Activated CD4-positive, alpha-beta memory T cell treated with anti-CD3 and anti-CD28 coated beads for 36 hours (primary cell): ENCODE measurements at regions not wholly inside any gene's neighbourhood (a gene's known extent, or its start where the extent isn't known, plus 50 kb on each side); places are given as distances from the start of the nearest gene placed in this dataset.

ENCODE experiments used
- CTCF ChIA-PET: fragments of 350-600 bp; sonication (Branson Sonifier 250); formaldehyde crosslinking; loops from one replicate; lab custom pipeline; 2021; ENCODE audit warnings: antibody characterized with exemption, inconsistent platforms; lab: Charles Lee
- POLR2A ChIA-PET: fragments of 350-600 bp; sonication (Branson Sonifier 250); formaldehyde crosslinking; loops from one replicate; lab custom pipeline; 2021; ENCODE audit warnings: antibody characterized with exemption; lab: Charles Lee
- DNase-seq: peaks from one replicate; pipeline ENCODE4 v3.0.0-alpha.2; 2020
- H3K27ac Mint-ChIP-seq: one replicate; pipeline ENCODE4 v1.8.0; 2021; ENCODE audit warnings: mixed read lengths
- H3K27me3 Mint-ChIP-seq: one replicate; pipeline ENCODE4 v1.8.0; 2021; ENCODE audit warnings: mixed read lengths
- H3K36me3 Mint-ChIP-seq: one replicate; pipeline ENCODE4 v1.8.0; 2021; ENCODE audit warnings: mixed read lengths
- H3K4me1 Mint-ChIP-seq: one replicate; pipeline ENCODE4 v1.8.0; 2021; ENCODE audit warnings: low read depth, mixed read lengths
- H3K4me3 Mint-ChIP-seq: one replicate; pipeline ENCODE4 v1.8.0; 2021; ENCODE audit warnings: mild to moderate bottlenecking, mixed read lengths
- H3K9me3 Mint-ChIP-seq: one replicate; pipeline ENCODE4 v1.8.0; 2021; ENCODE audit warnings: mixed read lengths
- intact Hi-C: fragments of 100-400 bp; cut with micrococcal nuclease; formaldehyde crosslinking; loops from one replicate; pipeline ENCODE4 v1.15.1; 2023

DNA sequence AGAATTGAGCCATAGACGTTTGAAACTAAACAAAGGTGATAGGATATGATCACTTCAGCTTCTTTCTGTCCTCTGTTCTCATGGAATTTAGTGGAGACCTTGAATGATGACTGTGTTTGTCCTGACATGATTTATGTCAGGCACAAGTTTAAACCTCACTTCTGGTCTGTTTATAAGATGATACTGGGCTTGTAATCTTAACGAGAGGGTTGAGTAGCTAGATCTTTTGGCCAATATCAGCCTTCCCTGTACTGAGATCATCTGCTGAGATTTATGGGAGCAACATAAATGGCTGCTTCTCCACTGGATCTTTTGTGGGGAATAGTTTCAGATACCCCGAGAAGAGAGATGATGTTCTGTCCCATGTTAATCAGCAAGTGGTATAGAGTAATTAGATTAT, 121.8 kb upstream of the OBI1 start:
- ChIA-PET CTCF (no interaction called here), POLR2A (no interaction called here)
- H3K4me1 Mint-ChIP-seq: no peaks in the 10 kb centered on the region
- intact Hi-C loops: no loop called here
- H3K27ac Mint-ChIP-seq: no peak overlapping the region
- H3K9me3 Mint-ChIP-seq: no peaks in the 10 kb centered on the region
- H3K27me3 Mint-ChIP-seq: peaks cover 3% of the 10 kb centered on the region
- H3K36me3 Mint-ChIP-seq: no peaks in the 10 kb centered on the region
- H3K4me3 Mint-ChIP-seq: no peak overlapping the region
- DNase-seq: no peak

DNA sequence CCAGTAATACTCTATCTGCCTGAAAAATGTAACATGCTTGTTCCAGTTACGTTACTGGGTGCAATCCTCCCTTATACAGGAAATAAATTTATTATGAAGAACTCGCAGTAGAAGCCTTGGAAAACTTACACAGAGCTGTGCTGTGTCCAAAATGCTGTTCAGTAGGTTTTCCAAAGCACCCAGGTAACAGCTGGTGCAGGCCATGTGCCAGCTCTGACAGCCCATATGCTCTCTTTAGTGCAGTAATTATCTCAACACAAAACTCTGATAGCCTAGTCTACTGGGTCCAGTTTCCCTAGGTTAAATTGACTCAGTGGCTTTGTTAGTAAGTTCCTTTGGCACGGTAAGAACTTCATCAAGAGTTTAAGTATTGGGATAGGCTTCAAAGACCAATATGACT, 120.7 kb upstream of the OBI1 start:
- Mint-ChIP-seq H3K27me3 (peaks cover 3% of the 10 kb centered on the region), H3K4me3 (no peak overlapping the region), H3K36me3 (no peaks in the 10 kb centered on the region), H3K27ac (no peak overlapping the region), H3K4me1 (no peaks in the 10 kb centered on the region), H3K9me3 (no peaks in the 10 kb centered on the region)
- ChIA-PET CTCF (interaction anchor here (0.6 kb wide), 1 partner anchor 643 kb away, joined by 3 read pairs; no protein-coding TSS in a partner anchor), POLR2A (no interaction called here)
- intact Hi-C loops: no loop called here
- no peak for DNase-seq

DNA sequence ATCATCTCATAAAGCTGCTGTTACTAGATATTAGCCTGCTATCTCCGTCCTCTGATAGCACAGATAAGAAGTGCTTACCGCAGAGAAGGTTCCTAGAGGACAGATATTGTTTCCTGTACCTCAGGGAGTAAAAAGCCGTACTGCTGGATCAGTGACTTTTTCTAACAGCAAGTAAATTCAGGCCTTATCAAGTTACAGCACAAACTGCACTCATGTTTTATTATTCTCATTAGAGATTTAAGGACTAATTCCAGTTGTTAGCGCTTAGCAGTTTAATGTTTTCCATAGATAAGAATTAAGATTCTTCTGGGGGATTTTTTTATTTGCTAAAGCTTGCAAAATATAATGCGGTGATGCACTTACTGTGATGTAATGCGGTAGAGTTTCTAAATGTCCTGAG, 119.0 kb upstream of the OBI1 start:
- no peak for DNase-seq
- Mint-ChIP-seq H3K4me1 (no peaks in the 10 kb centered on the region), H3K36me3 (no peaks in the 10 kb centered on the region), H3K9me3 (no peaks in the 10 kb centered on the region), H3K27me3 (peaks cover 3% of the 10 kb centered on the region), H3K27ac (no peak overlapping the region), H3K4me3 (no peak overlapping the region)
- CTCF ChIA-PET: no interaction called here
- POLR2A ChIA-PET: no interaction called here
- intact Hi-C loops: no loop called here

DNA sequence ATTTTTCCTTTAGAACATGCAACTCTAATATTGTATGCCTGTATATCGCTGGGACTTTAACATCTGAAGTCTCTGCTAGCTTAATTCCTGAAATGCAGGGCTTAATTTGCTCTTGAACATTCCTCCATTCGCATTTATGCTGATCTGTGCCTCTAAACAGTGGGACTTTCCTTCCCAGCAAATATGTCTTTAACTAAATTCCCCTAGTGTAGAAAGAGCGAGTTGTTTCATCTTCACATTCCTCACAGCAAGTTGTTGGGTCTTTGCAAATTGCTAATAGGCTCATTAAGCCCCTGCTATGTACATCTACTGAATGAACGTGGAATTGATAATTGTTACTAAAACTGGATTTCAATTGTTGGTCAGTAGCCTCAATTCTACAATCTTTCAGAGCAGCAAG, 118.4 kb upstream of the OBI1 start:
- Mint-ChIP-seq H3K4me3 (no peak overlapping the region), H3K27me3 (peaks cover 3% of the 10 kb centered on the region), H3K27ac (no peak overlapping the region), H3K9me3 (no peaks in the 10 kb centered on the region), H3K4me1 (no peaks in the 10 kb centered on the region), H3K36me3 (no peaks in the 10 kb centered on the region)
- POLR2A ChIA-PET: no interaction called here
- CTCF ChIA-PET: no interaction called here
- DNase-seq: no peak
- intact Hi-C loops: no loop called here

DNA sequence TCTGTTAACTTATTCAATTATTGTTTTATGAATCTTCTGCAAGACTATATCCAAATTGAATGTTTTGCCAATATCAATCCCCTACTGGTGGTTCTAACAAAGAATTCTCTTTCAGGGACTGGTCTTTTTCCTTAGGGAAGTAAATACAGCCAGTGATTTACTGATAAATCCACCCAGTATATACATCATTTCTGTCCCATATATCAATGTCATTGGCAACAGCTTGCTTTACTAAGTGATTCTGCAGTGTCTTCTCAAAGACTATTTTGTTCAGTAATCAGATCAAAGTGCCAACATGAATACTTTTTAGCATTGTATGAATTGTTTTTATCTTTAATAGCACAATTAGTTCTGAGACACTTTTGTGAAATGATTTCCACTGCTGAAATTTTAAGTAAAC, 114.0 kb upstream of the OBI1 start:
- H3K27me3 Mint-ChIP-seq: peaks cover 3% of the 10 kb centered on the region
- intact Hi-C loops: no loop called here
- H3K36me3 Mint-ChIP-seq: no peaks in the 10 kb centered on the region
- no peaks in the 10 kb centered on the region for H3K9me3 Mint-ChIP-seq
- no peak overlapping the region for H3K4me3 Mint-ChIP-seq
- H3K4me1 Mint-ChIP-seq: no peaks in the 10 kb centered on the region
- CTCF ChIA-PET: interaction anchor here (0.6 kb wide), 1 partner anchor 534 kb away, joined by 3 read pairs; no protein-coding TSS in a partner anchor
- POLR2A ChIA-PET: no interaction called here
- DNase-seq: no peak
- no peak overlapping the region for H3K27ac Mint-ChIP-seq

DNA sequence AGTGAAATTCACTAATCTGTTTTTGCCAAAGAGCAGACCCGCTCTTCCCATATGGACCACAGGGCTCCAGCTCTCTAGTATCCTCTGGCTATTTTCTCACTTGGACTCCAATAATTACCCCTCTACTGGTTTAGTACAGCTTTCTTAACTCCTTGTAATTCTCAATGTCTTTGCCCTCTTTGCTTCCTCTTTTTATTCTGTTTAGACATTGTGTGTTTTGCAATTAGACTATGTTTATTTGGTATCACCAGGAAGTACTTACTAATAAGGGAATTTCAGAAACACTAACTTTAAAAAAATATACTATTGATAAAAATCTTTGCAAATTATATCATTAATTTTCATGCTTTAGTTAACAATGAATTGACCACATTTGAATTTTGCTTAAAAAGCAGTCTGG, 111.6 kb upstream of the OBI1 start:
- no peaks in the 10 kb centered on the region for H3K4me1 Mint-ChIP-seq
- POLR2A ChIA-PET: no interaction called here
- H3K27ac Mint-ChIP-seq: no peak overlapping the region
- H3K36me3 Mint-ChIP-seq: no peaks in the 10 kb centered on the region
- H3K4me3 Mint-ChIP-seq: no peak overlapping the region
- no peaks in the 10 kb centered on the region for H3K27me3 Mint-ChIP-seq
- CTCF ChIA-PET: no interaction called here
- H3K9me3 Mint-ChIP-seq: no peaks in the 10 kb centered on the region
- intact Hi-C loops: no loop called here
- DNase-seq: no peak

DNA sequence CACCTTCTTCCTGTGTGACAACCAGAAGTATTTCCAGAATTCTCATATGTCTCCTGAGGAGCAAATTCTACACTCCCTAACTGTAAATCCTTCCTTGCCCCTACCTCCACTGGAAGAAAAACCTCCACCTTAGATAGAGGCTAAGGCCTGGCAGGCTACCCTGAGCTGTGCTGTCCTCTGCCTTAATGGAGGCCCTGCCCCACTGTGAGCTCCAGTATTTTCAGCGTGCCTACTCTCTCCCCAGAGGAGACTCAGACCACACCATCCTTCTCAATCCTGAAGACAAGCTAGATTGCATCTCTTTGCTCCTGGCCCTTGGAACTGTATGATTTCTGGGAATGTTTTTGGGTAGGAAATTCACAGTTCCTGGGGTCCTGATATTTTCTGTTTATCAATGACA, 110.0 kb upstream of the OBI1 start:
- Mint-ChIP-seq H3K36me3 (no peaks in the 10 kb centered on the region), H3K4me3 (no peak overlapping the region), H3K27me3 (no peaks in the 10 kb centered on the region), H3K4me1 (no peaks in the 10 kb centered on the region), H3K27ac (no peak overlapping the region), H3K9me3 (no peaks in the 10 kb centered on the region)
- CTCF ChIA-PET: no interaction called here
- POLR2A ChIA-PET: no interaction called here
- intact Hi-C loops: no loop called here
- no peak for DNase-seq

DNA sequence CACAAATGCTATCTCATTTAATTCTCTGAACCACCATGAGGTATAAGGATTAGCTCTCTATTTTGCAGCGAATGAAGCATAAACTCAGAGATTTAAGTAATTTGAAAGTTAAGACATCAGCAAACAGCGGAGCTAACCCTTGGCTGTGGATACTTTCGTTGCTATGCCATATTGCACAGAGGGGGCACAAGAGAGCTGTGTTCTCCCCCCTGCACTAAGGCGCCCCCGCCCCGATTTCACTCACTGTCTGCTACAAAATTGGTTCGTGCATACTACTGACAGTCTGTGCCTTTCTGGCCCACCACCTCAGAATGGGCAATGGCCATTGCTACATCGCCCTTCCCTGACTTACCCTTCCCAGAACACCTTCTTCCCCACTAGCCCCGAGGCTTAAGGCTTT, 105.7 kb upstream of the OBI1 start:
- intact Hi-C loops: no loop called here
- H3K36me3 Mint-ChIP-seq: no peaks in the 10 kb centered on the region
- POLR2A ChIA-PET: no interaction called here
- no peak overlapping the region for H3K4me3 Mint-ChIP-seq
- CTCF ChIA-PET: no interaction called here
- H3K9me3 Mint-ChIP-seq: no peaks in the 10 kb centered on the region
- H3K27me3 Mint-ChIP-seq: no peaks in the 10 kb centered on the region
- H3K27ac Mint-ChIP-seq: no peak overlapping the region
- no peak for DNase-seq
- no peaks in the 10 kb centered on the region for H3K4me1 Mint-ChIP-seq

DNA sequence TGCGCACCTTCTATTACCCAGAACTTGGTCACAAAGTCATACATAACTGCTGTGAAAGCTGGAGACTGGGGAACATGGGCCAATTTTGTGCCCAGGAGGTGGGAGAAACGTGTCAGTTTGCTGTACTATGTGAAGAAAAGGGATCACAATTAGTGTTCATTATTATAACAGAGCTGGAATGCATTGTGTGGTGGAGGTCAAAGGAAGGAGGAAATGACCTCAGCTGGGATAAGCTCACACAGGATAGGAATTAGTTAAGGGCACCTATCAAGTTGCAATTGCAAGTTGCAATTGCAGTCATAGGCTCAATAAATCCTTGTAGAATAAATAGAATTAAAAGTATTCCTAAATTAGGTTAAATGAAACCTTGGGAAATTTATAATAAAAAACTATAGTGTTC, 103.9 kb upstream of the OBI1 start:
- H3K27me3 Mint-ChIP-seq: peaks cover 2% of the 10 kb centered on the region
- H3K9me3 Mint-ChIP-seq: no peaks in the 10 kb centered on the region
- H3K4me3 Mint-ChIP-seq: no peak overlapping the region
- ChIA-PET POLR2A (no interaction called here), CTCF (no interaction called here)
- DNase-seq: no peak
- no peaks in the 10 kb centered on the region for H3K4me1 Mint-ChIP-seq
- H3K27ac Mint-ChIP-seq: no peak overlapping the region
- intact Hi-C loops: no loop called here
- no peaks in the 10 kb centered on the region for H3K36me3 Mint-ChIP-seq

DNA sequence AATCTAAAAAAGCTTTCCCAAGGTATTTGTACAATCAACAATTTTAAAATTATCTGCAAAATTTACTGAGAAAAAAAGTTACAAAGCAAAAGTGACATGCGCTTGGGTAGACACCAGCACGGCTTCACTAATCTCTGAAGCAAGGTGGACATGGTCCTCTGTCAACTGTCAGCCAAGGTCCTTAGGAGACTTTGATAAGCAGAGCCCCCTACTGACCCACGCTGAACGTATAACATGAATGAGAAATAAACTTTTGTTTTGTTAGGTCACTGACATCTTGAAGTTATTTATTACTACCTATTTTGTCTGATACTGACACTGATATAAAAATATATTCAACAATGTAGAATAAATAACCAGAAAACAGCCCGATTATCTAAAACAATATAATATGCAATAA, 100.7 kb upstream of the OBI1 start:
- Mint-ChIP-seq H3K27ac (no peak overlapping the region), H3K36me3 (no peaks in the 10 kb centered on the region), H3K27me3 (peaks cover 3% of the 10 kb centered on the region), H3K9me3 (no peaks in the 10 kb centered on the region), H3K4me1 (no peaks in the 10 kb centered on the region), H3K4me3 (no peak overlapping the region)
- no peak for DNase-seq
- intact Hi-C loops: no loop called here
- ChIA-PET POLR2A (no interaction called here), CTCF (no interaction called here)

DNA sequence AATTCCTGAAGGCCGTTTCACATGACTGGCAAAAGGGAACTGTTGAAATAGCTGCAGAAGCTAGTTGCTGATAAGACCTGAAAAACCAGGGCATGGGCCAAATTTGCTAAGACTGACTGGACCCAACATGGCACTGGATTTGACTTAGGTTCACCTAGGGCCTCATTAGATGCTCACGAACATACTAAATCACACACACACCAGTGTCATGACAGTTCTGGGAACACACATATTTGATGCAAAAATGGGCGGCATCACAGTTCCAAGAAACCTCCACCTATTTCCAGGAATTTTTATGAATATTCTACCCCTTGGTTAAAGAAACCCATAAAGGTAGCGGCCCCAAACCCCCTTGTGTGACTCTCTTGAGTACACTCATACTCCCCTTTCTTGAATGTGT, 99.6 kb upstream of the OBI1 start:
- no peak for DNase-seq
- Mint-ChIP-seq H3K4me3 (no peak overlapping the region), H3K4me1 (no peaks in the 10 kb centered on the region), H3K27ac (no peak overlapping the region), H3K27me3 (peaks cover 6% of the 10 kb centered on the region), H3K36me3 (no peaks in the 10 kb centered on the region), H3K9me3 (no peaks in the 10 kb centered on the region)
- intact Hi-C loops: no loop called here
- ChIA-PET CTCF (no interaction called here), POLR2A (no interaction called here)

DNA sequence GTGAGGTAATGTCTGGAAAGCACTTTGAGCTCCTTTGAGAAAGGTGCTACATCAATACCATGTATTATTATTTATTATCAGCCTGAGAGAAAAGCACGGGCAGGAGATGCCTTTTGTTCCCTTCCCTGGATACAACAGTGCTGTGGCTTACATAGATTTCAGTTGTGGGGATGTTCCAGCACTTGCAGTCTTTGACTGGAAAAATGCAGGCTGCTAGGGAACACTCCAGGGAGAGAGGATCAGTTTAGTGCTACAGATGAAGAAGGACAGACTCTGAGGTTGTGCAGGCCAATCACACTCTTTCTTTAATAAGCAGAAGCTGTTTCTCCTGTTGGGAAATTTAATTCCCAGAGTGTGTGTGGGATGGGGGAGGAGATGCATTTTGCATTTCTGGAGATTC, 94.5 kb upstream of the OBI1 start:
- Mint-ChIP-seq H3K4me3 (no peak overlapping the region), H3K27me3 (peaks cover 8% of the 10 kb centered on the region), H3K9me3 (no peaks in the 10 kb centered on the region), H3K36me3 (no peaks in the 10 kb centered on the region), H3K4me1 (no peaks in the 10 kb centered on the region), H3K27ac (peak overlapping the region; percentile 34)
- intact Hi-C loops: no loop called here
- no peak for DNase-seq
- ChIA-PET POLR2A (no interaction called here), CTCF (no interaction called here)

DNA sequence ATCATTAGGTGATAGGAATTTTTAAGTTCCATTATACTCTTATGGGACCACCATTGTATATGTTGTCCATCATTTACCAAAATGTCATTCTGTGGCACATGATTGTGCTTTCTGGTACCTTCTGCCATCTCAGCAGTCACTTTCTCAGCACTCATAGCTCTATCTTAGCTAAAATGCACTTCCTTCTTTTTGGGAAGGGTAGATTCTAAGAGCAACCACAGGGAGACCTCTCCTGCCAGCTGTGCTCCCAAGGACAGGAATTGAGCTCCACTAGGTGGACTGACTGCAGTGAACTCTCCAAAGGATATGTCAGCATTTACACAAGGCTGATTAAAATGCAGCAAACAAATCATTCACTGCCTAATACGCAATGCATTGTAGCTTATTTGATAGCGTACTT, 91.8 kb upstream of the OBI1 start:
- ChIA-PET CTCF (interaction anchor here (1.2 kb wide), 1 partner anchor 228 kb away, joined by 3 read pairs; no protein-coding TSS in a partner anchor), POLR2A (no interaction called here)
- DNase-seq: no peak
- no peaks in the 10 kb centered on the region for H3K9me3 Mint-ChIP-seq
- no peak overlapping the region for H3K4me3 Mint-ChIP-seq
- H3K4me1 Mint-ChIP-seq: no peaks in the 10 kb centered on the region
- no peaks in the 10 kb centered on the region for H3K36me3 Mint-ChIP-seq
- peaks cover 6% of the 10 kb centered on the region for H3K27me3 Mint-ChIP-seq
- no peak overlapping the region for H3K27ac Mint-ChIP-seq
- intact Hi-C loops: no loop called here

DNA sequence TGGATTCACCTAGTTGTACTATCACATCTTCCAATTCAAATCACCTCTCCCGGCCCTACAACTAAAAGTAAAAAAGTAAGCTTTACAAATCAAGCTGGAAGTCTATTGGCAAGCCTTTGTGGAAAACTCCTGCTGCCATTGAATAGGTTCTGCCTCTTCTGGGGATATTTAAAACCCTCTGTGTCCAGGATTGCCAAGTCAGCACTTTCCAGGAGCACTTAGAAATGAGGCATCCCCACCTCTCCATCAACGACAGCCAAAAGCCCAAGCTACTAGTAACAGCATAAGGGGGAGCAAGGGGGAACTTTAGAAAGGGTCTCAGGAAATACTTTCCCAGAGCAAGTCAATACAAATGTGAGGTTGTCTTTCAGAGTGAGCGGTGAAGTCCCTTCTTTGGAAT, 85.0 kb upstream of the OBI1 start:
- no peaks in the 10 kb centered on the region for H3K36me3 Mint-ChIP-seq
- intact Hi-C loops: no loop called here
- CTCF ChIA-PET: no interaction called here
- no peak overlapping the region for H3K4me3 Mint-ChIP-seq
- no peaks in the 10 kb centered on the region for H3K4me1 Mint-ChIP-seq
- no peak overlapping the region for H3K27ac Mint-ChIP-seq
- no peak for DNase-seq
- no peaks in the 10 kb centered on the region for H3K9me3 Mint-ChIP-seq
- POLR2A ChIA-PET: no interaction called here
- H3K27me3 Mint-ChIP-seq: peaks cover 11% of the 10 kb centered on the region
